Mesenchymal stem cell (in vitro differentiated cells and primary cell): ENCODE measurements at regions not wholly inside any gene's neighbourhood (a gene's known extent, or its start where the extent isn't known, plus 50 kb on each side); places are given as distances from the start of the nearest gene placed in this dataset.

ENCODE experiments used
- DNase-seq: peaks from one replicate; pipeline ENCODE4 v3.0.0-alpha.2; 2013
- H2AFZ ChIP-seq: one replicate; pipeline ENCODE4 v1.6.1; 2013; ENCODE audit warnings: low read depth, mild to moderate bottlenecking, control low read depth, inconsistent platforms, low read length, moderate library complexity
- H2AK5ac ChIP-seq: 2 replicates; pipeline ENCODE4 v1.6.1; 2013; ENCODE audit warnings: low read length, moderate library complexity, mild to moderate bottlenecking, inconsistent platforms; ENCODE audit not compliant: severe bottlenecking
- H2BK120ac ChIP-seq: one replicate; pipeline ENCODE4 v1.6.1; 2013; ENCODE audit warnings: low read depth, mild to moderate bottlenecking, inconsistent platforms, low read length, moderate library complexity
- H2BK12ac ChIP-seq, 2 experiments: one replicate each; pipeline ENCODE4 v1.6.1; 2013; ENCODE audit warnings: inconsistent platforms in 2 of 2, low read length in 2 of 2, mild to moderate bottlenecking in 2 of 2, moderate library complexity in 2 of 2, control low read depth in 1 of 2
- H2BK15ac ChIP-seq: one replicate; pipeline ENCODE4 v1.6.1; 2013; ENCODE audit warnings: mild to moderate bottlenecking, low read depth, inconsistent platforms; ENCODE audit not compliant: poor library complexity, severe bottlenecking
- H2BK5ac ChIP-seq: 2 replicates; pipeline ENCODE4 v1.6.1; 2013; ENCODE audit warnings: low read depth, mild to moderate bottlenecking, low read length, control low read depth, inconsistent platforms; ENCODE audit not compliant: poor library complexity, severe bottlenecking
- H3K14ac ChIP-seq, 2 experiments: one replicate each; pipeline ENCODE4 v1.6.1; 2013; ENCODE audit warnings: inconsistent platforms in 2 of 2, low read length in 2 of 2, control low read depth in 1 of 2, mild to moderate bottlenecking in 1 of 2, moderate library complexity in 1 of 2
- H3K18ac ChIP-seq, 2 experiments: one replicate each; pipeline ENCODE4 v1.6.1; 2013; ENCODE audit warnings: inconsistent platforms in 2 of 2, low read length in 2 of 2, control low read depth in 1 of 2, low read depth in 1 of 2, mild to moderate bottlenecking in 1 of 2
- H3K23ac ChIP-seq, 2 experiments: one replicate each; pipeline ENCODE4 v1.6.1; 2013; ENCODE audit warnings: inconsistent platforms in 2 of 2, low read length in 2 of 2, mild to moderate bottlenecking in 2 of 2, moderate library complexity in 2 of 2, control low read depth in 1 of 2
- H3K27ac ChIP-seq: 2 replicates; pipeline ENCODE4 v1.5.1; 2013; ENCODE audit warnings: mild to moderate bottlenecking, moderate library complexity, low read length, control low read depth, inconsistent platforms; ENCODE audit not compliant: poor library complexity, severe bottlenecking
- H3K27me3 ChIP-seq, 2 experiments: 2 replicates each; pipeline versions ENCODE4 v1.6.1 to v1.7.0; 2013; ENCODE audit warnings: low read length in 2 of 2, mild to moderate bottlenecking in 2 of 2, moderate library complexity in 2 of 2, control low read depth in 1 of 2, inconsistent platforms in 1 of 2; ENCODE audit not compliant: control insufficient read depth in 1 of 2, insufficient read depth in 1 of 2
- H3K36me3 ChIP-seq, 2 experiments: 2 replicates each; pipeline versions ENCODE4 v1.6.1 to v1.7.0; 2013; ENCODE audit warnings: low read length in 2 of 2, control low read depth in 1 of 2, inconsistent platforms in 1 of 2, low read depth in 1 of 2, mild to moderate bottlenecking in 1 of 2; ENCODE audit not compliant: insufficient read depth in 2 of 2, control insufficient read depth in 1 of 2
- H3K4ac ChIP-seq, 2 experiments: one replicate each; pipeline ENCODE4 v1.6.1; 2013; ENCODE audit warnings: inconsistent platforms in 2 of 2, low read length in 2 of 2, mild to moderate bottlenecking in 2 of 2, moderate library complexity in 2 of 2, control low read depth in 1 of 2, low read depth in 1 of 2
- H3K4me1 ChIP-seq: 2 replicates; pipeline ENCODE4 v1.6.1; 2013; ENCODE audit warnings: low read depth, low read length, control low read depth; ENCODE audit not compliant: control insufficient read depth, insufficient read depth
- H3K4me2 ChIP-seq: 2 replicates; pipeline ENCODE4 v1.6.1; 2013; ENCODE audit warnings: low read length, mild to moderate bottlenecking, inconsistent platforms; ENCODE audit not compliant: poor library complexity, severe bottlenecking
- H3K4me3 ChIP-seq, 2 experiments: 2 replicates each; pipeline versions ENCODE4 v1.5.1 to v1.7.0; 2013; ENCODE audit warnings: low read length in 2 of 2, mild to moderate bottlenecking in 2 of 2, control low read depth in 1 of 2, low read depth in 1 of 2; ENCODE audit not compliant: insufficient read depth in 1 of 2
- H3K79me1 ChIP-seq: replicated peaks from 2 replicates; pipeline ENCODE4 v1.6.1; 2013; ENCODE audit warnings: mild to moderate bottlenecking, control low read depth, low read length, inconsistent platforms; ENCODE audit not compliant: poor library complexity, severe bottlenecking
- H3K9ac ChIP-seq: 2 replicates; pipeline ENCODE4 v1.7.0; 2013; ENCODE audit warnings: mild to moderate bottlenecking, low read length, moderate library complexity
- H3K9me3 ChIP-seq: 2 replicates; pipeline ENCODE4 v1.7.0; 2013; ENCODE audit warnings: mild to moderate bottlenecking, low read length; ENCODE audit not compliant: control insufficient read depth
- H4K8ac ChIP-seq: one replicate; pipeline ENCODE4 v1.6.1; 2013; ENCODE audit warnings: inconsistent platforms, mild to moderate bottlenecking, low read length, moderate library complexity
- H4K91ac ChIP-seq: one replicate; pipeline ENCODE4 v1.6.1; 2013; ENCODE audit warnings: mild to moderate bottlenecking, low read length, inconsistent platforms
- WGBS: methylation state at CpG from one replicate; pipeline ENCODE4 v1.1.7; 2013; ENCODE audit warnings: mixed read lengths; 5-methylcytosine and 5-hydroxymethylcytosine counted together

GRCh38 chr14:39998854-39999253, 566.6 kb upstream of the FBXO33 start:
- no peak overlapping the region for H3K23ac ChIP-seq
- no peak overlapping the region for H3K9ac ChIP-seq
- H2BK15ac ChIP-seq, result no peak overlapping the region
- no peaks in the 10 kb centered on the region for H3K4me1 ChIP-seq
- no peak overlapping the region for H4K91ac ChIP-seq
- no peak overlapping the region for H2BK5ac ChIP-seq
- H3K4me3 ChIP-seq, result no peak overlapping the region
- H3K79me1 ChIP-seq, result no peaks in the 10 kb centered on the region
- H2AFZ ChIP-seq, result no peak overlapping the region
- no peak for DNase-seq
- H4K8ac ChIP-seq, result no peak overlapping the region
- H2BK120ac ChIP-seq, result no peak overlapping the region
- H3K9me3 ChIP-seq, result no peaks in the 10 kb centered on the region
- no peak overlapping the region for H3K14ac ChIP-seq
- H3K36me3 ChIP-seq, result no peaks in the 10 kb centered on the region
- H3K4me2 ChIP-seq, result no peak overlapping the region
- H2AK5ac ChIP-seq, result no peak overlapping the region
- no peaks in the 10 kb centered on the region for H3K27me3 ChIP-seq
- H2BK12ac ChIP-seq, result no peak overlapping the region
- no peak overlapping the region for H3K4ac ChIP-seq
- no peak overlapping the region for H3K18ac ChIP-seq
- H3K27ac ChIP-seq, result no peak overlapping the region
- WGBS, result 87% methylated on average over 6 of the region's 6 CpGs

- Histone ChIP-seq H3K27ac (no peak overlapping the region), H2BK5ac (no peak overlapping the region), H3K4ac (no peak overlapping the region), H2AFZ (no peak overlapping the region), H3K79me1 (no peaks in the 10 kb centered on the region), H2BK15ac (no peak overlapping the region), H3K36me3 (no peaks in the 10 kb centered on the region), H3K4me3 (no peak overlapping the region), H4K8ac (no peak overlapping the region), H3K9ac (no peak overlapping the region), H2BK12ac (no peak overlapping the region), H4K91ac (no peak overlapping the region), H2BK120ac (no peak overlapping the region), H3K27me3 (no peaks in the 10 kb centered on the region), H2AK5ac (no peak overlapping the region), H3K4me1 (no peaks in the 10 kb centered on the region), H3K4me2 (no peak overlapping the region), H3K23ac (no peak overlapping the region), H3K9me3 (no peaks in the 10 kb centered on the region), H3K14ac (no peak overlapping the region), H3K18ac (no peak overlapping the region)
- DNase-seq, result no peak
- WGBS, result no CpG with 5 or more reads among the region's 2 CpGs
These were observed 565.9 kb upstream of the FBXO33 start for GRCh38 chr14:39998114-39998513.

GRCh38 chr14:39991041-39991440, 558.8 kb upstream of the FBXO33 start:
- no peaks in the 10 kb centered on the region for H3K79me1 ChIP-seq
- no peak overlapping the region for H3K9ac ChIP-seq
- no peak overlapping the region for H4K91ac ChIP-seq
- DNase-seq, result no peak
- H3K4me2 ChIP-seq, result no peak overlapping the region
- H3K9me3 ChIP-seq, result no peaks in the 10 kb centered on the region
- no peak overlapping the region for H2AK5ac ChIP-seq
- H3K4me1 ChIP-seq, result no peaks in the 10 kb centered on the region
- no CpG with 5 or more reads among the region's 2 CpGs for WGBS
- H2BK5ac ChIP-seq, result no peak overlapping the region
- no peak overlapping the region for H4K8ac ChIP-seq
- no peak overlapping the region for H3K4me3 ChIP-seq
- no peak overlapping the region for H3K14ac ChIP-seq
- no peak overlapping the region for H3K23ac ChIP-seq
- H3K27me3 ChIP-seq, result no peaks in the 10 kb centered on the region
- H3K36me3 ChIP-seq, result no peaks in the 10 kb centered on the region
- no peak overlapping the region for H3K18ac ChIP-seq
- no peak overlapping the region for H3K27ac ChIP-seq
- no peak overlapping the region for H3K4ac ChIP-seq
- no peak overlapping the region for H2BK120ac ChIP-seq
- H2BK15ac ChIP-seq, result no peak overlapping the region
- no peak overlapping the region for H2BK12ac ChIP-seq
- H2AFZ ChIP-seq, result no peak overlapping the region

GRCh38 chr14:39988939-39989338, 556.7 kb upstream of the FBXO33 start:
- Histone ChIP-seq H4K8ac (no peak overlapping the region), H3K4me2 (no peak overlapping the region), H3K79me1 (no peaks in the 10 kb centered on the region), H3K14ac (no peak overlapping the region), H2BK15ac (no peak overlapping the region), H2AK5ac (no peak overlapping the region), H4K91ac (no peak overlapping the region), H2BK12ac (no peak overlapping the region), H3K4me1 (no peaks in the 10 kb centered on the region), H3K4me3 (no peak overlapping the region), H3K27ac (no peak overlapping the region), H3K4ac (no peak overlapping the region), H3K9me3 (no peaks in the 10 kb centered on the region), H3K18ac (no peak overlapping the region), H2BK120ac (no peak overlapping the region), H2AFZ (no peak overlapping the region), H2BK5ac (no peak overlapping the region), H3K36me3 (no peaks in the 10 kb centered on the region), H3K27me3 (no peaks in the 10 kb centered on the region), H3K23ac (no peak overlapping the region), H3K9ac (no peak overlapping the region)
- WGBS, result 21% methylated on average over 2 of the region's 2 CpGs
- peak; percentile 53 for DNase-seq
